Hippocampal formation (tissue), 2 donors: ENCODE measurements at regions not wholly inside any gene's neighbourhood (a gene's known extent, or its start where the extent isn't known, plus 50 kb on each side); places are given as distances from the start of the nearest gene placed in this dataset.

ENCODE experiments used
- DNase-seq, 2 donors: peaks; one replicate each; lab custom pipeline; 2025; lab: John Stamatoyannopoulos, UW

DNA sequence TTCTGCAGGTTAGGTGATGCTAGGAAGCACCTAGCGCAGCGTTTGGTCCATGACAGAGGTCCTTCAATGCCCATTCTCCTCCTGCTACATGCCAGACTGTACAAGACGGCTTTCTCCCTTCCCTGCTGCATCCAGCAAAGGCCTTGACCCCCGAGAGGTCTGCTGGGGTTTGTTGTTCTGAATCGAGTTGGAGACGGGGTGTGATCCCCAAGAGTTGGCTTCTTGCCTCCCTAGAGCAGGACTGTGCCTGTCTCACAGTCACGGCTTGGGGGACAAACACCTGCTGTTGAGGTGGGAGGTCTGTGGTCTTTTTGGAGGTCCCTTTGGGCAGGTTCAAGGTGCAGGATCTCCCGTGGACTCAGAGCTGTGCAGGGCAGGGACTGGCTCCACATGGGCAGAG is 352.3 kb upstream of the B3GAT1 start:
- DNase-seq: no peak

- DNase-seq: no peak
Observed at GRCh38 chr11:134763030-134763388, 351.0 kb upstream of the B3GAT1 start.

GRCh38 chr11:134762248-134763029 is 350.4 kb upstream of the B3GAT1 start:
- DNase-seq: no peak

GRCh38 chr11:134761926-134762247 is 349.8 kb upstream of the B3GAT1 start:
- no peak for DNase-seq

DNA sequence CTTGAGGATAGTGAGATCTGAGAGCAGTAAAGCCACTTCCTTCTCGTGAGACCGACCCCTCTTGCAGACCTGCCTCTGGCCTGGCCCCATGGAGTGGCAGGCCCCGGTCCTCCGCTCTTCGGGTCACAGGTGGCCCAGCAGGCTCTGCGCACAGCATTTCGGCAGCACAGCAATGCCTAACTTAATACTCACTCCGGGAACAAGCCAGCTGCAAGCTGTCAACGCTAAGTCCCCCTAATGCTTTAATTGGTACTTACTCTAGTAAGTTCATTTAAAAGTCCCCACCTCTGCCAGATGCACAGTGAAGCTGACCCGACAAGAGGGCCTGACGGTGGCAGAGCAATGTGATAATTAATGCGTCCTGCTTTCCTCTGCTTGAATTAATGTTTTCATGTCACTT is 349.3 kb upstream of the B3GAT1 start:
- DNase-seq: no peak

GRCh38 chr11:134760957-134761356 is 348.9 kb upstream of the B3GAT1 start:
- no peak for DNase-seq

DNA sequence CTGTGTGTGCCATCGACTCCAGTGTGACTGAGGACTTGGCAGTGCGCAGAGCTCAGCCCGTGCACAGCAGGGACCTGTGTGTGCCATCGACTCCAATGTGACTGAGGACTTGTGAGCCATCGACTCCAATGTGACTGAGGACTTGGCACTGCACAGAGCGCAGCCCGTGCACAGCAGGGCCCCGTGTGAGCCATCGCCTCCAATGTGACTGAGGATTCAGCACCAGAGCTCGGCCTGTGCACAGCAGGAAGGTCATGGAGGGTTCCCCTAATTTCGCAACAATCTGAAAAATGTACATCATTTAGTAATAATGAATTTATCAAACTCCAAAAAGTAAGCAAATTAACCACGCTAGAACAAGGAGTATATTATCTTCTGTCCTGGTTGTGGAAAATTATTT is 348.3 kb upstream of the B3GAT1 start:
- no peak for DNase-seq

GRCh38 chr11:134759855-134760254 is 347.8 kb upstream of the B3GAT1 start:
- DNase-seq: no peak

DNA sequence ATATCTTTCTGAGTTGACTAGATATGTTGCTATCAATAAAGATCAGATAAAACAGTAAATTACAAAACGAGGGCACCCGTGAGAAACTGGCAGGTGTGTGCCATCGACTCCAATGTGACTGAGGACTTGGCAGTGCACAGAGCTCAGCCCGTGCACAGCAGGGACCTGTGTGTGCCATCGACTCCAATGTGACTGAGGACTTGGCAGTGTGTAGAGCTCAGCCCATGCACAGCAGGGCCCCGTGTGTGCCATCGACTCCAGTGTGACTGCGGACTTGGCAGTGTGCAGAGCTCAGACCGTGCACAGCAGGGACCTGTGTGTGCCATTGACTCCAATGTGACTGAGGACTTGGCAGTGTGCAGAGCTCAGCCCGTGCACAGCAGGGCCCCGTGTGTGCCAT is 347.2 kb upstream of the B3GAT1 start:
- DNase-seq: no peak

GRCh38 chr11:134758342-134758931 is 346.4 kb upstream of the B3GAT1 start:
- no peak for DNase-seq

GRCh38 chr11:134757633-134758032 is 345.6 kb upstream of the B3GAT1 start:
- no peak for DNase-seq

DNA sequence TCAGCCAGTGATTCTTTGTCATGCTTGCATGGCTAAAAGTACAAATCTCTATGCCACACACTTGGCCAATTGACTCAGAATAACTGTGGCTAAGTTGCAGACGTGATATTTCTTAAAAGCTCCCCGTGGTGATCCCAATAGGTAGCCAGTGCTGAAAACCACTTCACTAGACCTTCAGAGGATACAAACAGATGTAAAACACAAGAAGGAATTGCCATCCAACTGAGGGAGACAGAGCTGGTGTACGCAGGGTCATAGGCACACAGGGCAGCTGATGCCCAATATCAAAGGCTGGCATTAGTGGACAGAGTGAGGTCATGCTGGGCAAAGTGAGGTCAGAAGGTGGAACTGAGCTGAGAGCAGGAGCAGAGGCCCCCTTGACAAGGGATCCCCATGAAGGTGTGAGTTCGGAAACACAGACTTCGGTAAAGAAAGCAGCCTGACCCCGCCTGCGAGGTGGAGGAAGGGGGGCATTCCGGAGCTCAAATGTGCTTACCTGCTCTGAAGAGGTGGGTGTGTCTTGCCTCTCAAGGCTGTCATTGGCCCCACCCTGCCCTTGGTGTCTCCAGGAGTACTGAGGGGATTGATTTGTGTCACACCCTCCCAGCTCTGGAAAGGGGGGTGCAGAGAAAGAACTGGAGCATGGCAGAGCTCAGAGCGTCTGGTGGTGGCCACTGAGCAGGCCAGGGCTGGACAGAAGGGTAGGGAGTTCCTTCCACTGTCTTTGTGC is 344.9 kb upstream of the B3GAT1 start:
- no peak for DNase-seq

- no peak for DNase-seq
Observed at GRCh38 chr11:134755535-134755934, 343.5 kb upstream of the B3GAT1 start.

DNA sequence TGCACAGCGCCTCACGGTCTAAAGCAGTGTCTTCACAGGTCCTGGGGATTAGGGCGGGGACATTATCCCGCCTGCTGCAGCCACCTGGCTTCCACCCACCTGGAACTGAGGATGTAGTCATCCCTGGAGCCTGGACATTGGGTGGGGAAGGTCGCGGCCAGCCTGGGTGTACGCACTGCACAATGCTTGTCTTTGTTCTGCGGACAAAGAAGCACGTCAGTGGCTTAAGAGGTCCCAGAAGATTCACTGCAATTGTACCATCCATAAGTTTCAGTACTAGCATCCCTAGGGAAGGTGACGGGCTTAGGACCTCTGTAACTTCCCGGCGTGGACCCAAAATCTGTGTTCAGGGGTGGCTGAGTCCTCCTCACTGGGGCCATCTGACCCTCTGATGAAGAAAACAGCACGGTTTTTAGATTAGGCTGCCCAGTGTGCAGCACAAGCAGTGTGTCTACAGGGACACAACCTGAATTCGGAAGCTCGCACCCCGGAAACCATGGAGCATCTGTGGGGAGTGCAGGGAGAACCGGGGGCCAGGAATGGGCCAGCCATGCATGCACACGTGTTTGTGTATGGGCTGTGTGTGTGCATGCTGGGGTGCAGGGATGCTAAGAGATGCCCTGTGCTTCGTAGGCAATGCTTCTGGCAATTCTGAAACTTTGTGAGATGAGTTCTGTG is 342.6 kb upstream of the B3GAT1 start:
- DNase-seq: no peak

DNA sequence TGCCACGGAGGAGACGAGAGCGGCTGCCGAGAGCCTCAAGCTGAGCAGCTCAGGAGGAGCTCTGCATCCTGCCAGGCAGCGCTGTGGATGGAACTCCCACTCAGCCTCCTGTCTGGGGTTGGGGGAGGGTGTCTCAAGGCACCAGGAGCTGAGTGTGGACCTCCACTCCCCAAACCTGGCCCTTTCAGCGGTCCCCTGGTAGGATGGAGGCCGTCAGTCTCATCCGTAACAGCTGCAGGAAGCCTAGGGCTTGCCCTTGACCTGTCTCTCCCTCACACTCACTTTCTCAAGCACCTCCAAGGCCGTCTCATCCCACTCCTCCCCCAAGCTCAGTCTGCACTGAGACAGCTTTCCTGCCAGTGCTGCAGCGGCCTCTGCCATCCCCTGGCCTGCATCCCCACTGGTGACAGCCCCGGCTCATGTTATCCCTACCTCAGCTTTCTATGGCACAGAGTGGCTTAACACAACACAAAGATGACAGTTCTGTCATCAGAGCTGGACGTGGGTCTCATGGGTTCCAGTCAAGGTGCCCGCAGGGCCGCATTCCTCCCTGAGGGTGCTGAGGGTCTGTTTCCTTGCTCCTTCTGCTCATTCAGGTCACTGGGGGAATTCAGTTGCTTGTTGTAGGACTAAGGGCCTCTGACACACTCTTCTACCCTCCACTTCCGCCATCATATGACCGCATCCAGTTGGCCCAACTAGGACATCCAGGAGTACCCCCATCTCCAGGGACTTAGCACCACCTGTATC is 341.9 kb upstream of the B3GAT1 start:
- no peak for DNase-seq

DNA sequence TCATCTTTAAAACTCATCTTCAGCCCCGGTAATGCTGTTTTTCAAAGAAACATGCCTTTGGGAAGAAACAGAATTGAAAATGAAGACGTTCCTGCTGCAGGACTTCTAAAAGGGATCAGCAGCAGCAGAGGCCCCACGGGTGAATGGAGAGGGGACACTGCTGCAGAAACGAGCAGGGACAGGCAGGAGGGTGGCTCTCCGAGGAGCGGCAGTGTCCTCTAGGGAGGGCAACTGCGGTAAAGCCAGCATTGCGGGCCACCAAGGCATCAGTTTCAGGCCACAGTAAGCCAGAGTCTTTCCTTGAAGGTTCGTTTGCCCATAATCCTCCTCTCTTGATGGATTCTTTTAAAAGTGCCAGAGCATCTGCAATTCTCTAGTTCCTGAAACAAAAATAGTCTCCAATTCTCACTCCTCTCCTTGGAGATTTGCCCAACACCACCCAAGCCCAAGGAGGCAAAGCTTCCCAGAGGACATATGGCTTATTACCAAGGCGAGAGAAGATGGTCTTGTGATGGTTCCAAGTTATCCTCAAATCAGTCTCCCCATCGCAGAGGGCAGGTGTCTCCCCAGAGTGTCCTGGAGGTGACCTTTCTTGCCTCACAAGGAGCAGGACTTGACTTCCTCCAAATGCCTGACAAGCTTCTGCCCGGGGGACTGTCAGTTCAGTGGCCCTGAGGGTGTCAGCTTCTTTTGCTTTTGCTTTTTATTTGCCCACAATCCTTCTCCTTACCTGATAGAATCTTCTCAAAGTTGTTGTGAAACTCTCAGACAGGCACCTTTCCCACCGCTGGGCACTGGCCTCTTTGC is 341.1 kb upstream of the B3GAT1 start:
- no peak for DNase-seq

DNA sequence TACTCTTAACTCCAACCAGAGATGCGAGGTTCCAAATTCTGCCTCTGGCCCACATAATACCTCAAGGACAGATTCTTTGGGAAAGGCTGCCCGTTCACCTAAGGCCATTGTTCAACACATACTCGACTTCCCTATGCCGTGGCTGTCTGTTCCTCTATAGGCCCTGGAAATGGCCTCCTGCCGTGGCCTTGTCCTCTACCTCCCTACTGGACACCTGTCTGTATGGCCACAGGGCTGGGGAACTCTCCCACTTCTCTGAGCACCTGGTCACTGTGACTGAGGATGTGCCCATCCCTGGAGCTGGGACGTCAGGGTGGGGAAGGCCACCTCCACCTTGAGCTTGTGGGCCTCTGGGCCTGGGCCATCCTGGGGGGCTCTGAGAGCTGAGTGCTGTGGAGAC is 340.5 kb upstream of the B3GAT1 start:
- DNase-seq: no peak

DNA sequence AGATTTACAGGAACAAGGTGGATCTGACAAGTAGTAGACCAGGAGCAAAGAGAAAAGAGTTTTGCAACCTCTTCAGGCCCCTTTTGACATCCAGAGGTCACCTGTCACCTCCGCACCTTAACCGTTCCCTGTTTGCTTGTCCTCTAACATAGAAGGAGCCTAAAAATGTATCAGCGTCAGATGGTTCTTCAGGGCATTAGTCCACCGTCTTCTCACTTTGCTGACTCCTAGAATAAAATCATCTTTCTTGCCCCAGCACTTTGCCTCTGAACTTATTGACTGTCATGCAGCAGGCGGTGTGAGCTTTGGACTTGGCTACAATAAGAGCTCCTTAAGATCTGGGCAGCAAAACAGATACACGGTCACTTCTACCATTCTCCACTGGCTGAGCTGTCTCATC is 339.7 kb upstream of the B3GAT1 start:
- DNase-seq: no peak

DNA sequence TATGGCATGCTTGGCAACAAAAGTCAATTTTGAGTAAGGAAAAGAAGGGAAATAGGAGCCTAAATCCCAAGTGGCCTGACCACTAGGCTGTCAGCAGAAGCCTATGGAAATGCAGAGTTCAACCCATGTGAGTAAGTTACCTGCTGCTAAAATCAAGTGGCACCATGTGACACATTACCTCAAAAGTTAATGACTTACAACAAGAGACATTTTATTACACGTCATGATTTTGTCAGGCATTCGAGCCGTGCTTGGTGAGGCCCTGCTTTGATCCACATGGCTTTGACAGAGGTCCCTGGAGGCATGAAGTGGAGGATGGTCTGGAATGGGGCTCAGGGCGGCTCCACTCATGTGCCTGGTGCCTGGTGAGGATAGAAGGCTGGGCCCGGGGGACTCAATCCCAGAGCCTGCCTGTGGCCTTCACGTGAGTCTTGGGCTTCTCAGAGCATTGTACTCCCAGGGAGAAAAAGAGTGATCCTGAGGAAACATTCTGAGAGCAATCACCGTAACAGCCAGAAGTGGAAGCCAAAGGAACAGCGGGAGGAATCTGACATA is 339.1 kb upstream of the B3GAT1 start:
- no peak for DNase-seq

DNA sequence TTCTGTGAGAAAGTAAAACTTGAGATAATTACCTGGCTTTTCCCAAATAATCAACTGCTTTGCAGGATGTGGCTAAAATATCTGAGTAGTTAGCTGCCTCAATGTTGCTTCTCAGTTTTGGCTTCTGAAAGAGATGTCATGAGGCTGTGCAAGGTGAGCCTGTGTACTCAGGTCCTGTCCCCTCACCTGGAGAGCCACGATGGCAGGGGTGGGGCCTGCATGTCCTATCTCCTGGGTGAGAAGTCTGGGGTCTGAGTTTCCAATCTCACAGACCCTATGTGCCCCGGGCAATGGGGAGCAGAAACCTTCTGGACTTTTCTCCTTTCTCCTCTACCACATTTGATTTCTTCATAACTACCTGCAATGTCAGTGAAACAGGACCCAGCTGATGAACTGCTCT is 338.6 kb upstream of the B3GAT1 start:
- DNase-seq: no peak
